Effector CD8-positive, alpha-beta T cell (primary cell): ENCODE measurements at regions not wholly inside any gene's neighbourhood (a gene's known extent, or its start where the extent isn't known, plus 50 kb on each side); places are given as distances from the start of the nearest gene placed in this dataset.

ENCODE experiments used
- DNase-seq: peaks from one replicate; lab custom pipeline; 2025; lab: John Stamatoyannopoulos, UW

GRCh38 chr3:57009802-57010201 is 50.7 kb upstream of the SPATA12 start:
- no peak for DNase-seq

DNA sequence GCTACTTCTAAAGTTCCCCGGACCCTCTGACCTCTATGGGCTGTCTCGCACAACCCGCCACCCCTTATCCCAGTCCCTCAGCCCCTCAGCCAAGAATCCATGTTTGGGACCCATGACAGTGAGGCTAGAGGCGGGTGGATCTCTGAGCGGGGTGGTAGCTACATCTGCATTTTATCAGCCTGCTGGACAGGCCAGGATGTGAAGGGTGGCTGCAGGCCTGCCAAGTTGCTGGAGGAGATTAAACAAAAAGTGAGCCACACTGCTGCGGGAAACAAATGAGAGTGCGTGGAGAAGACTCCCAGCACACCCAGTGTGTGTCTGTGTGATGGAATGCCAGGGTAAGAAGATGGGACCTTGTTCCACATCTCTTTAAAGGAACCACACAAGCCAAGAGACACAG is 51.1 kb upstream of the SPATA12 start:
- DNase-seq, result no peak

DNA sequence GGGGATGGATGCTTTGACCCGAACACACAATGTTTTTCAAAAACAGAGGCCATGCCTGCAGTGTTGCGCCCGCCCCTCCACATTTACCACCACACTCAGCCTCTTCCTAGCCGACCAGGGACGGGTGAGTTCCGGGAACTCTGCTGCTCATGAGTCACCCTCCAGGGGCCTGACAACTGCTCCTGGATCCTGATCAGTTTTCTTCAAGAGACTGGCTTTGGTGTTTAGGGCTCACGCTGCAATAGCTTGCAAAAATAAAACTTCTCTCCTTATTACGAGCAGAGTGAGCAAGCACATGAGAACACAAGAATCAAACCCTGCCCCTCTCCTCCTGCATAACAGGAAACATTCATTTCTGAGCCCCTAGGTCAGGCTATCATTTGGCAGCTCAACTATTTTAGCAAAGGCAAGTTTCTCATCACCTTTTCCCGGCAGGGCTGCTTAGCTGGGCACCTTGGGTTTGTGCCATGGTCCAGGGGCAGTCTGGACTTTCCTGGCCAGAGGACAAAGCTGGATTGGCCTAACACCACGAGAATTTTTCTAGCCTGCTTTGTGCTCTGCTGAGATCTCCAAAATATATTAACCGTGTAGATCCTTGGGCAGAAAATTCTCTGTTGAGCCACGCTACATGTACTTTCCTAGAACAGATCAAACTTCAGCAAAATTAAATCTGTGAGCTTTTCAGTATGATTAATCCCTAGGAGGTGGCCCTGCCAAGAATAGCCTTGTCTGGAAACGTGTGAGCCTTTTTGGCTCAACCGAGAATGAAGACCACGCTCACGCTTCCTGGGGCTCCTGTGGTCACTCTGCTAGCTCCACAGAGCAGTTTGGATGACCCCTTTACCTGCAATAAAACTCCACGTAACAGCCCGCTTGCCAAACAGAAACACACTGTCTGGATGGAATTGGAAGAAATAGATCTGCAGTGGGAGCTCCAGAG is 52.7 kb upstream of the SPATA12 start:
- DNase-seq, result no peak

GRCh38 chr3:57006949-57007419 is 53.5 kb upstream of the SPATA12 start:
- DNase-seq, result no peak

- no peak for DNase-seq
Measured at GRCh38 chr3:57006179-57006657, 54.2 kb upstream of the SPATA12 start.

DNA sequence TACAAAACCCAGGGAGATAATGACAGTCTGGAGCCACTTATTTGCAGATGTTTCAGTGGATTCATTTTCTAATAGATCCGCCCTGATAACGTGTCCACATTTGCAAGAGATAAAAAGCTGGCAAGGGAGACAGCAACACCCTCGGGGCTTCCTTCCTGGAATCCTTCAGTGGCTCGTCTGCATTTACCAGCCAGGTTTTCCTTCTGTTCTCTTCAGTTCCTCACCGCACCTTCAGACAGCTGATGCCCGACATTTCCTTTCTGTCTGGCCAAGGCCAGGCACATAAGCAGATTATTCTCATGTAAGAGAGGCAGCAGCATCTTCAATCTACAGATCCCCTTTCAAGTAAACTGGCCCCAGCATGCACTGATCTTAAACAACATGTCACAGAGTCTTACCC is 56.2 kb upstream of the SPATA12 start:
- DNase-seq, result no peak

DNA sequence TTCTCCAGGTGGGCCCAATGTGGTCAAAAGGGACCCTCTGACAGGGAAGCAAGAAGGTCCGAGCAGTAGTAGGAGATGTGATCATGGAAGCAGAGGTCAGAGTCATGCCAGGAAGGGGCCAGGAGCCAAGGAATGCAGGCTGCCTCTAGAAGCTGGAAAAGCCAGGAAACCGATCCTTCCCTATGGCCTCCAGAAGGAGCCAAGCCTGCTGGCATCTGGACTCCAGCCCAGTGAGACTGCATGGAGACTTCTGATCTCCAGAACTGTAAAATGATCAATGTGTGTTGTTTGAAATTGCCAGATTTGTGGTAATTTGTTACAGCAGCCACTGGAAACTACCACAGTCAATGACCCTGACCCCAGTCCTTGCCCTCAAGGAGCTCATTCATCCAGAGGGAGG is 56.8 kb upstream of the SPATA12 start:
- no peak for DNase-seq

GRCh38 chr3:57001356-57001755 is 59.1 kb upstream of the SPATA12 start:
- DNase-seq, result no peak

DNA sequence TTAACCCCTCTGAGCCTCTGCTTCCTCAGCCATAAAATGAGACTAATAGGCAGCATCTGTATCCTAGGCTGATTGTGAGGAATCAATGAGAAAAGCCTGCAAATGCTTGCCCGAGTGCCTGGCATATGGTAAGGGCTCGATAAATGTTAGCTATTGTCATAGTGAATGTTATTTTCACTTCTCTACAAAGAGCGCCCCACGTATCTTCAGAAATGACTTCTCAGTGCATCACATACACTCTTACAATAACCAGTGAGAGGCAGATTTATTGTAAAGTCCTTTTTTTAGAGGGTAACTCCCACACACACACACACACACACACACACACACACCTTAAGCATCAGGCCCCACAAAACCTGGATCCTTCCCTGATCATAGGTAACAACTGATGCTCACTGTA is 60.5 kb upstream of the SPATA12 start:
- DNase-seq, result no peak

DNA sequence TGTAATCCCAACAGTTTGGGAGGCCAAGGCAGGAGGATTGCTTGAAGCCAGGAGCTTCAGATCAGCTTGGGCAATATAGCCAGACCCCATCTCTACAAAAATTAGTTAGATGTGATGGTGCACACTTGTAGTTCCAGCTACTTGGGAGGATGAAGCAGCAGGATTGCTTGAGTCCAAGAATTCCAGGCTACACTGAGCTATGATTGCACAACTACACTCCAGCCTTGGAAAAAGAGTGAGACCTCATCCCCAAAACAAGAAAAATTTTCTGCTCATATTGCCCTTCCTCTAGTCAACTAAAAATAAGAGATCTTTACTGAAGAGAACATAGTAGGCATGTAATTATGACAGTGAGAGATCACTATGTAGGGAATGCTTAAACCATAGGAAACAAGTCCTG is 60.9 kb upstream of the SPATA12 start:
- no peak for DNase-seq

GRCh38 chr3:56998076-56998529 is 62.4 kb upstream of the SPATA12 start:
- no peak for DNase-seq

- DNase-seq, result no peak
Measured at GRCh38 chr3:56997675-56998074, 62.8 kb upstream of the SPATA12 start.

DNA sequence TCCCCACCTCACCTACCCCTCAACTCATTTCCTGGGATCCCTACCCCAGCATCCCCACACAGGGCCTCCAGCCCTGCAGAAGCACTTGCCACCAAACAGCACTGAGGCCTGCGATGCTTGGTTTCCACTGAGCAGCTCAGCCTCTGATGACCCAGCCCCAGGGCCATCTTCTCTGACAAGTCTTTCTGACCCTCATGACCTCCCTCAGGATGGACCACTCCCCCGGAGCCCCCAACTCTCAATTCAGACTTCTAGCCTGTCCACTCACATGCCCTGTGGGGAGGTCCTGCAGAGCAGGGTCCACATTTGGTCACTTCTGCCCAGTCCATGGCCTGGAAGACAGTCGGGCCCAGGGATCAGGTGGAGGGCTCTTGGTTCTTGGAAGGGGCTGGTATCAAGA is 63.4 kb upstream of the SPATA12 start:
- DNase-seq, result no peak

DNA sequence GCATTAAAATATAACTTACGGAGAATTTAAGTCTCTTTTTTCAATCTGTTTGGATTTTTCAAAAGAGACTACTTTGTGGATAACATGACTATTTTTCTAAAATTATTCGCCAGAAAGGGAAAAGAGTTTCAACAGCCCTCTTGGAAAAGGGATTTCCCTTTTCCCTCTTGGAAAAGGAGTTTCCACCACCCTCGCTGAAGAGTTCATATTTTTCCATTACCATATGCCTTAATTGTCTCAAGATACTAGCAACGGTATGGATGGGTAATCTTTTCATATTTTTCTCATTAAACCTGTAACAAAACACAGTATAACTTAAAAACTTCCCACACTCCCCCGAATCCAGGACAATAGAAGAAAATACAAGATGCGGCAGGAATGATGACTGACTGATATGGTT is 66.1 kb upstream of the SPATA12 start:
- DNase-seq, result no peak

- no peak for DNase-seq
Measured at GRCh38 chr3:56990641-56991015, 69.8 kb upstream of the SPATA12 start.

DNA sequence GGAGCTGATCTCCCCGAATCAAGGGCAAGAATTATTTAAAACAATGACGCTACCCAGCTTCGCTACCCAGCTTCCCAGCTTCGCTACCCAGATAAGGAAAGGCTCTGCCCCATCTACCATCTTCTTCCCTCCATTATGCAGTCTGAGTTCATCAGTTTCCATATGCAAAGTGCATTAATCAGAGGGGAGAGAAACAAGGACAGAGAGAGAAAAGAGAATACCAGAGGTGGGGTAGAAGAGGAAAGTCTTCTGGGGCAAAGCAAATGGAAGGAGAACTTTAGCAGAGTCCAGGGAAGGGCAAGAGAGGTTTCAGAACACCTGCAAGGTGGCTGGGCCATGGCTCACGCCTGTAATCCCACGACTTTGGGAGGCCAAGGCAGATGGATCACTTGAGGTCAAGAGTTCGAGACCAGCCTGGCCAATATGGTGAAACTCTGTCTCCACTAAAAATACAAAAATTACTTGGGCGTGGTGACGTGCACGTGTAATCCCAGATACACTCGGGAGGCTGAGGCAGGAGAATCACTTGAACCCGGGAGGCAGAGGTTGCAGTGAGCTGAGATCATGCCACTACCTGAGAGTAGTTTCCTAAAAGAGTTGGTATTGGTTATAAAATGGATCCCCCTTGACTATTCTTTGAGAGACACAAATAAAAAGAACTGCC is 70.4 kb upstream of the SPATA12 start:
- no peak for DNase-seq

DNA sequence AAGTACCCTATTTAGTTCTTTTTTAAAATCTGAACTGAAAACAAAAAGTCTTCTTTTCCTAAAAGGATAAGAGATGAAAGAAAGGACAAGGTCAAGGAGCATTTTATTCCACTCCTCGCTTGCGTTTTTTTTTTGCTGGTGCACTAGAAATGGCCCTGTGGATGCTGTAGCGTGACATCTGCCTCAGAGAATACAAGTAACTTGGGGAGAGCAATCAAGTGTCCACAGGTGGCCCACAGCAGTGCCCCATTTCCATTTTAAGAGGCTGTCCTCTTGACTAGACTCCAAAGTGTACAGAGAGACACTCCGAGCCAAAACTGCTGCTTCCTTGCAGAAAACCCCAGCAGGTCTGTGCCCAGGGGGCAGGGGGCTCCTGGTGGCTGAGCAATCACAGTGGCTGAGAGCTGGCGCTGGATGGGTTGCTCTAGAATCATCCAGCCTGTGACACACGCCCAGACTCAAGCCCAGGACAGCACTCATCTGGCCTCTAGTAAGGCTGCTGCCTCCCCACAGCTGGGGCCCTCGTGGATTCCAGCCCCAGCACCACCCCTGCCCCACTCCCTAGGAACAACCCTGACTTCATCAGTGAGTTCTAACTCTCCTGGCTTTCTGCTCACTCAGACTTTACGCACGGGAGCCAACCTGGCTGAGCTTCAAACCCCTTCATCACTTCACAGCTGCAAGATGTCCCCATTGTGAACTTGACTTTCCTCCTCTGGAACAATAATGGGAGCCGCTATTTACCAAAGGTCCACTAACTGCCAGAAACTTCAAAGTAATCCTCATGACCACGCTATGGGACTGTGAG is 71.1 kb upstream of the SPATA12 start:
- DNase-seq, result no peak

DNA sequence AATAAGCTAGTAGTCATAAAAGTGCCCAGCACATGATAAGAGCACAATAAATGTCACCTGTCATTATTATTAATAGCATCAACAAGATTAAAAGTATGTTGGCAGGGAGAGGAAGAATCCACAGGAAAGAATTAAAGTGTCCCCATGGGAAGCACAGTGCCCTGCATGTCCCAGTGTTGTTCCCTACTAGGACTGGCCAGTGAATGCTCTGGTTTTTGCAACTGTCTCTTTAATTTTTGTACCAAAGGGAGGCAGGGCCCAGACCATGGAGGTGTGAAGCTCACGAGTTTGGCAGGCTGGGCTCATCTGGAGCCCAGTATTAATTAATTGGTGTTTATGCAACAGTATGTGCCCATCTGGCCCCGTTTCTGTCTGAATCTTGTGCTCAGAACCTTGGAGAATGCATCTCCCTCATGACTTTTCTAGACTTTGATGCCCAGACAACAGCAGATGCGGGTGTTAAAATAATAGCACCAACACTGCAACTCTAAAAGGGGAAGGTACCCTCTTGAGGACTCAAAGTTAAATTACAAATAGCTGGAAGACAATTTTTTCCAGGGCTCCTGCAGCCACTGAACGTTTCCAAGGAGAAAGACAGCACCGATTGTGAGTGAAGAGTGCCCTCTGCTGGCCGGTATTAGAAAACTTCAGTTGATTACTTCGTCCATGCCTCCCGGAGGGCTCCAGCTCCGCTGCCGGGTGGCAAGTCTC is 71.9 kb upstream of the SPATA12 start:
- peak; percentile 54 for DNase-seq

DNA sequence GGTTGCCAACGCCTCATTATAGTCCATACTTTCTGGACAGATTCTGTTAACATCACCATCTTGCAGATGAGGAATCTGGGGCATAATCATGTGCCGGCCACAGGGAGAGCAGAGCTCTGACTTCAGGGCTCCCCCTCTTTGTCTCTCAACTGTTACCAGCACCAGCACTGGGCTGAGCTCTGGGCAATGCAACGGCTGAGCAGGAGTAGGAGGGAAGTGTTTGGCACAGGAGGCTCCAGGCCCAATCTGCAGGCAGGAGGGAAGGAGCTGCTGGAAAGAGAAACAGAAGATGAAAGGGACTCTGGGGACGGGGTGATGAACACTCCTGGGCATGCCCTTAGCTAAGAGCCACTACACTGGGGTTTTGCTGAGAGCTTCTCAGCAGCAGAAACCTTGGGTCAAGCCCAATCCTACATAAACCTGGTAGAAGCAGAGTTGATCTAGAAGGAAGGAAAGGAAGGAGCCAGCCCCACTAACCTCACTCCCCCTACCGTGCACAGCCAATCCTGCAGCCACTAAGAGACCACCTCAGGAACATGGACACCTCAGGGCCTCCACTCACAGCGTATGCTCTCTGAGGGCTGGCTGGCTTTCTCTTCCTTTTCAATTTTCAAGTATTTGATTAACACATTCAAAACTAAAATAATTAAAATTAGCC is 73.1 kb upstream of the SPATA12 start:
- DNase-seq, result no peak

GRCh38 chr3:56986347-56986746 is 74.1 kb upstream of the SPATA12 start:
- DNase-seq, result no peak

DNA sequence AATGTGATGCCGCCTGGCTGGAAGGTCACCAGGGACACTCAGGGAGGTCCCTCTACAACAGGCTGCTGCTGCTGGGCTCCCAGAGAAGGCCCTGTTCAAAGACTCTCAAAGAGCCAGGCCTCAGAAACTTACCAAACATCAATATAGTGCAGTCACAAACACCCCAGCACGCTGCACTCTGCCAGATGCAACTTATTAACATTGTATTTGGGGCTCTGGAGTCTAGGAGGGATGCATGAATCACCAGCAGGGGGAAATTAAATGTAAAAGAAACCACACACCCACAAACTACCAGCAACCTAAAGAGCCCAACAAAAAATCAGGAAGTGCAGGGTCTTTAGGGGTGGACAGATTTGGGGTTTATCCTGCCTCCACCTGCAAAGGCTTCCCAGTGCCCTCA is 74.6 kb upstream of the SPATA12 start:
- no peak for DNase-seq
